GM23338 (cell line): ENCODE measurements at regions not wholly inside any gene's neighbourhood (a gene's known extent, or its start where the extent isn't known, plus 50 kb on each side); places are given as distances from the start of the nearest gene placed in this dataset.

ENCODE experiments used
- CTCF ChIP-seq, 2 experiments: fragments of 200-600 bp in 1 of 2; sonication (generic) in 1 of 2; conservative IDR thresholded peaks; 2 replicates each; pipeline versions ENCODE4 v1.5.1 to v1.6.1; 2016 to 2017; ENCODE audit warnings: antibody characterized with exemption in 2 of 2, low read depth in 2 of 2, mild to moderate bottlenecking in 2 of 2, moderate library complexity in 1 of 2
- JUNB ChIP-seq: IDR thresholded peaks from one replicate; pipeline ENCODE4 v1.6.1; 2016; ENCODE audit warnings: antibody characterized with exemption; ENCODE audit not compliant: unreplicated experiment
- POLR2AphosphoS5 ChIP-seq: IDR thresholded peaks from 2 replicates; pipeline ENCODE4 v1.6.1; 2016; ENCODE audit warnings: antibody characterized with exemption, low read depth

- TF ChIP-seq CTCF (conservative IDR thresholded peaks at IDR 0.05; ENCODE audit: low read depth in 2 of 2) (no peak), POLR2AphosphoS5 (peak; percentile 93), JUNB (no peak)
Measured at GRCh38 chr12:97168804-97169203, 261.7 kb downstream of the NEDD1 start.
